GM11168 (cell line): ENCODE measurements at regions not wholly inside any gene's neighbourhood (a gene's known extent, or its start where the extent isn't known, plus 50 kb on each side); places are given as distances from the start of the nearest gene placed in this dataset.

Experiments used
- in situ Hi-C: fragments of 300-500 bp; cut with MboI; formaldehyde crosslinking; loops from one replicate; pipeline ENCODE4 v1.12.0; 2022; ENCODE audit warnings: low sequenced_read_pairs; ENCODE audit not compliant: unreplicated experiment

DNA sequence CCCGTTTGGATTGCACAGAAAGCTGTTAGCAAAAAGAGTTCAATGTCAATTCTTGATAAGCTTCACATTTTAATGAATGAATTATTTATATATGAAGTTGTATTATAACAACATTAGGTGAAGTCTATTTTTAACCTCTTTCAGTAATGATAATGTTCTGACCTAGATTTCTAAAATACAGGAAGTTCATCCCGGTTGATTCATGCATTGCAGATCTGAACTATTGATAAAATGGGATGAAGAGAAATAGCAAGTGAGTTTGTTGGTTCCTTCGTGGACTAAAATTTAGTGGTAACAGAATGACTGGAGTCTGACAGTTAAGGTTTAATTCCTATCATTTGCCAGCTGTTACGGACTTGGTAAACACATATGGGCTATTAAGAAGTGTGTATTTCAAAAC is 180.5 kb downstream of the PCSK1 start:
- in situ Hi-C loops: no loop called here

- in situ Hi-C loops: no loop called here
Observed at GRCh38 chr5:96250782-96251181, 182.3 kb downstream of the PCSK1 start.

GRCh38 chr5:96248131-96248530 is 184.9 kb downstream of the PCSK1 start:
- in situ Hi-C loops: loop anchor here (10.0 kb wide), 1 partner anchor 393 kb away; no protein-coding TSS in a partner anchor

DNA sequence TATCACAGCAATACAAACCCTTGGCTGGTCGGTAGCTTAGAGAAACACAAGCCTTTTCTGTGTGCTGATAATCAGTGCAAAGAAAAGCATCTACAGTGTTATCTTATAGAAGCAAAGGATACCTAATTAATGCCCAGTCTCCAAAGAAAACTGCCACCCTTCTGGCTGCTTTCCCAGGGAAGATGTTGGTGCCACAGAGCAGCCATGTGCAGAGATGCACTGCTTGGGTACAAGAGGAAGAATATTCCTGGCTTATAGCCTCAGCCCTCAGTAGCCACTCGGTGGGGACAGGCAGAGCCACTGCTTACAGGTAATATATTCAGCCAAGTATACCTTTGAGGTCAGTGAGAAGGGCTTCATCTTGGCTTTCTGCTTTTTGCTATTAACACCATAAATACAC is 185.3 kb downstream of the PCSK1 start:
- in situ Hi-C loops: loop anchor here (10.0 kb wide), 1 partner anchor 393 kb away; no protein-coding TSS in a partner anchor

DNA sequence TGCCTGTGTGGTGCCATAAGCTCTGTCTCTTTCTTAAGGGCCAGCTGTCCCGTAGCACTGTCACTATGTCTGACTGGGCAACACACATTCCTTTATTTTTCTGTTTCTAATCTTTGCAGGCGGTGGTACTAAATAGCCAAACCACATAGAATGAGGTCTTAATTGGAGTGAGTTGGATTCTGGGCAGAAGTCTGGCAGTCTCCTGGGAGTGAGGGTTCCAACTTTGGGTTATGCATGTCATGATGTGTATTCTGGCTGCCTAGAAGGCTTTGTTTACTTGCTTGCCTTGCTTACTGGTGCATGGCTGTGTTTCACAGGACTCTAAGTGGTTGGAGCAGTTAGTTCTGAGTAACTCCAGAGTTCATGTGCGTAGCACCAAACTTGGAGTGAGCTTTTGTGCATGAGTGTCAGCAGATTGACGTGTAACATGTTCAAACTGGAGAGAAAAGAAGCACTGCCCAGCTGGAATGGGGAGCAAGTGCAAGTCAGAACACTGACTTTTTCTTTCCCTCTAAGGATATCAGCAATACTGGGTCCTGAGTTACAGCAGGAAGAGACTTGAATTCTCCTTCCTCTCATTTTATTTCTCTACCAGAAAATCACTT is 185.8 kb downstream of the PCSK1 start:
- in situ Hi-C loops: loop anchor here (10.0 kb wide), 1 partner anchor 392 kb away; no protein-coding TSS in a partner anchor

GRCh38 chr5:96245140-96246091 is 187.6 kb downstream of the PCSK1 start:
- in situ Hi-C loops: loop anchor here (10.0 kb wide), 1 partner anchor 391 kb away; no protein-coding TSS in a partner anchor

DNA sequence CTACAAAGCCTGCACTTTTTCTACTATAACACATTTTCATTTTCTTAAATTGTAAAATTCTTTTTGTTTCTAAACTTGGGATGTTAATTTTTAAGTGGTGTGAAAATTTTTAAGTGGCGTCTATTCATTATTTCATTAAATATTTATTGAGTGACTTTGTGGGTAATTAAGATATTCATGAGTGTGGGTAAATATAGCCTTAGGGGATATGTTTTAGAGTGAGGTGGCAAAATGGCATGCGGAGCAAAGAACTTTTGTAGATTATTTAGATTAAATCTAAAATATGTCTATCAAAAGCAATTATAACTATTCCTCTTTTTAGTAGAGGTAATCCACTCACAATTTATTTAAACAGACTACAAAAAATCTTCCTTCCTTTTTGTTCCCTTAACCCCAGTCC is 188.4 kb downstream of the PCSK1 start:
- in situ Hi-C loops: loop anchor here (10.0 kb wide), 1 partner anchor 390 kb away; no protein-coding TSS in a partner anchor

- in situ Hi-C loops: loop anchor here (10.0 kb wide), 1 partner anchor 389 kb away; no protein-coding TSS in a partner anchor
Observed at GRCh38 chr5:96243862-96244261, 189.2 kb downstream of the PCSK1 start.

DNA sequence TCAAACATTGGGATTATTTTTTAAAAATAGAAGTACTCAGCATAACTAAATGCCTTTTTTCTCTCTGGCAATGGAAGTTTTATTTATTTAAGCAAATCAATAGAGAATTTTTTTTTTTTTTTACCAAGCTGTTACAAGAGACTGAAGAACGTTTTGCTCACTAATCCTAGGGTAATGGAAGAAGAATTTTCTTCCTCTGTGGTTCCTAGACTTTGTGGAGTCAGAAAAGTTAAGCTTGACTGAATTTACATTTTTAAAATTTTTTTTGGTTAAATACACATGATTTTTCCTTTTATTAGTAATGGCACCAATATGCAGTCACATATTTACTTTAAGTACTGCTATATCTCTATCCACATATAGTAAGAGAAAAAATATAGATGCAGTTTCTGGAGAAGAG is 189.8 kb downstream of the PCSK1 start:
- in situ Hi-C loops: loop anchor here (10.0 kb wide), 1 partner anchor 388 kb away; no protein-coding TSS in a partner anchor

GRCh38 chr5:96242571-96242970 is 190.5 kb downstream of the PCSK1 start:
- in situ Hi-C loops: loop anchor here (10.0 kb wide), 1 partner anchor 388 kb away; no protein-coding TSS in a partner anchor

- in situ Hi-C loops: no loop called here
Observed at GRCh38 chr5:96236831-96237230, 196.2 kb downstream of the PCSK1 start.

DNA sequence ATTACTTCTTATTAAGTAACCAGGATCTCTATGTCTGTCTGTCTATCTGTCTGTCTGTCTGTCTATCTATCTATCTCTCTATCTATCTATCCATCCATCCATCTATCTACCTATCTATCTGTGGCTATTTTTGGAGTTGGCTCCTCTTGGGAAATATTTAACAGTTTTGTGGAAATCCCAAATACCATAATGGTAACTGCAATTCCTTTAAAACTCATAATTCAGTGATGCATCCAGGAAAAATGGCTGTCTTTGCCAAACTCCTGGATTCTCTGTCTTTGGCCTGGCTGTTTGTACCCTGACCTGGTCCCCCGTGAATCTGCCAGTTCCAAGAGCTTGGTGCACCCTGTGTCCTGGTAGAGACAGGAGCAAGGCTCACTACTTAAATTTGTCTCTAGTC is 197.0 kb downstream of the PCSK1 start:
- in situ Hi-C loops: no loop called here

GRCh38 chr5:96235008-96235910 is 197.8 kb downstream of the PCSK1 start:
- in situ Hi-C loops: no loop called here

DNA sequence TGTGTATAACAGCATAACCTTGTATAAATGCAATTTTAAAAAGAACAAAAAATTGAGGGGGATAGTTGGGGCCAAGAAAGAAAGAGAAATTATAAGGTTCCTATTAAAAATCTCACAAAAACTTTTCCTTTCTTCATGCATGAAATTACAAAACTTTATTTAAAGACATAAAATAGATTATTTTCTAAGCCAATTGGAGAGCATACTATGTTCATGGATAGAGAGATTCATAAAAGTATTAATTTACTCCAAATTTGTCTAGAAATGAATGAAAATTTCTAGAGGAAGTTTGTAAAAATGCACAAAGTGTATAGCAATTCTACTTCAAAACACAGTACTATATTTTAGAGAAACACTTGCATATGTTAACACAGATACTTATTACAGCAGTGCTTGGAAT is 200.4 kb downstream of the PCSK1 start:
- in situ Hi-C loops: no loop called here

DNA sequence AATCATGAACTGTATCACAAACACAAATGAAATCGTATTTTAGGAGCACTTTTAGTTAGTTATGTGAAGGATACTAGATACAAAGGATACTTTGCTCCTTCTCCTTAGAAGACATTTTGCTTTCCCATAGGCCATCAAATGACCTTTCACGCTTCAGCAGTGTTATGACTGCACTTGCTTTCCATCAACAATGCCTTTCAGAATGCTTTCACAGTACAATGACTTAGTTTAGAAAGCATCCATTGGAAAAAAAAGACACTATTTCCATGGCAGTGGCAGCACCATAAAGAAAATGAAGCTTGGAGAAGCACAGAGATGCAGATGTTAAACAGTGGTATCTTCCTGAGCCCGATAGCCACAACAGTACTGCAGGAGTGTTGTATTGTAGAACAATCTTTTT is 203.9 kb downstream of the PCSK1 start:
- in situ Hi-C loops: no loop called here

GRCh38 chr5:96228408-96228807 is 204.6 kb downstream of the PCSK1 start:
- in situ Hi-C loops: no loop called here

- in situ Hi-C loops: no loop called here
Observed at GRCh38 chr5:96227957-96228356, 205.1 kb downstream of the PCSK1 start.

DNA sequence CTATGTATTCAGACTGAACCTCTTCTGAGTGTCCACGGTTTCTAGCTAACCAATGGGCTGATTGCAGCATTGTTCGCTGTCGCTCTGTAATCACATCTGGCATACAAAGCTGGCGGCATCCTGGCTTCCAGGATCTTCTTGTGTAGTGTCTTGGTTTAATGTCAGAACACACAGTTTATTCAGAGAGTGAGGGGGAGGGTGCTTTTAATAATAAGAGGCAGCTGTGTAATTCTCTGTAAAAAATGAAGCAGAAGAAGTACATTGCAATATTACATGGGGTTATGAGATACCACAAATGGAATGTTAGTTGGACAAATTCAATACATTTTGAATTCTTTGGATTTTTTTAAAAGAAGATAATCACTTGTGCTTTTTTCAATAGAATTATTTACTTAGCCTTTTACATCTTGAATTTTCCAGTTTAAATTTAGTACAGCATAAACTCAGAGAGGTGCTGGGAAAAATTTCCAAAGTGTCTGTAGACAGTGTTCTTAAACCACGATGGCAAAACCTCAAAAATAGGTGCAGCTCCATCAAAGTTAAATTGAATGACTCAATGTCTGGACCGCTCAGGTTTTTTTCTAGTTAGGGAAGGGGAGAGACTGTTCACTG is 206.0 kb downstream of the PCSK1 start:
- in situ Hi-C loops: no loop called here

GRCh38 chr5:96222129-96222528 is 210.9 kb downstream of the PCSK1 start:
- in situ Hi-C loops: no loop called here
